GM12873 (cell line): ENCODE measurements at regions not wholly inside any gene's neighbourhood (a gene's known extent, or its start where the extent isn't known, plus 50 kb on each side); places are given as distances from the start of the nearest gene placed in this dataset.

ENCODE experiments used
- CTCF ChIP-seq: IDR thresholded peaks from 2 replicates; pipeline ENCODE4 v1.5.1; 2012; ENCODE audit warnings: low read depth, mild to moderate bottlenecking, moderate library complexity, low read length, control low read depth; ENCODE audit not compliant: insufficient read depth; ENCODE audit errors: missing control alignments

- no peak for TF ChIP-seq CTCF
Observed at GRCh38 chr3:113094337-113095221, 103.8 kb downstream of the GTPBP8 start.

GRCh38 chr3:113096188-113096892 lies 105.6 kb downstream of the GTPBP8 start:
- no peak for TF ChIP-seq CTCF

- no peak for TF ChIP-seq CTCF
Observed at GRCh38 chr3:113097960-113098447, 107.2 kb downstream of the GTPBP8 start.

GRCh38 chr3:113100063-113100462 lies 109.3 kb downstream of the GTPBP8 start:
- TF ChIP-seq CTCF = no peak

GRCh38 chr3:113103588-113103987 lies 107.8 kb upstream of the BOC start:
- TF ChIP-seq CTCF = no peak

GRCh38 chr3:113104357-113105092 lies 106.8 kb upstream of the BOC start:
- TF ChIP-seq CTCF = no peak

- no peak for TF ChIP-seq CTCF
Observed at GRCh38 chr3:113105093-113105449, 106.3 kb upstream of the BOC start.
